ENCODE measurements at regions not wholly inside any gene's neighbourhood (a gene's known extent, or its start where the extent isn't known, plus 50 kb on each side); places are given as distances from the start of the nearest gene placed in this dataset.

DNA sequence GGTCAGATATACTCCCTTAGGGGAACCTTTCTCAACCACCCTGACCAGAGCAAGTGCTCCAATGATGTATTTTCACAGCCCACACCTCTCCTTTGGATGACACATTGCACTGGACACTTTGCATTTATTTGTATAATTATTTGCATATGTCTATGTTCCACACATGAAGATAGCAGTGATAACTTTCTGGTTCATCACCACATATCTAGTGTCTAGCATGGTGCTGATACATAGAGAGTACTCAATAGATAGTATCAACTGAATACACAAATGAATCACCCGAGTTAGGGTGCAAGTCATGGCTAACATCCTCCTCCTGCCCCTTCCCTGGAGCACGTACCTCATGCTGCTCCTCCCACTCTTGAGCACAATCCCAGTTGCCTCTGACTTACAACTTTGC, 617.6 kb downstream of the EBF1 start:
- no peak for DNase-seq (ENCODE audit: low read depth)

DNA sequence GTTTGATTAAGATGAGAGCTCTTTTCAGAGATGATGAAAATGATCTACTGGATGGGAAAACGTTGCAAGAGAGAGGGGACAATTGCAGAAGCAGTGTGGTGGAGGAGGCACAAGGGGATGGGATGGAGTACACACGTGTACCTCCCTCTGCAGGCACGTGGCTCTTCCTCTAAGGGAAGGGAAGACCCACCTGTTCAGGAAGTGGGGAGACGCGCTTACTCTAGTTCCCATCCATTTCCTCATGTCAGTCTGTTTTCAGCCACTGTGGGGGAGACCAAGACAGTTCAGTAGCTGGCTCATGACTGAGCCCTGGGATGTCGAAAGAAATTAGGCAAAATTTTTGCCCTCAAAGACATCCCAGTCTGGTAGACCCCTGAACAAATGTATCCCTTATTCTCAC, 619.2 kb upstream of the CLINT1 start:
- no peak for DNase-seq (ENCODE audit: low read depth)

- DNase-seq (ENCODE audit: low read depth): no peak
These were observed 618.3 kb upstream of the CLINT1 start for GRCh38 chr5:158477214-158477613.

- DNase-seq (ENCODE audit: low read depth): no peak
These were observed 614.2 kb upstream of the CLINT1 start for GRCh38 chr5:158473016-158473635.

- no peak for DNase-seq (ENCODE audit: low read depth)
These were observed 612.6 kb upstream of the CLINT1 start for GRCh38 chr5:158471535-158471924.

- DNase-seq (ENCODE audit: low read depth): no peak
These were observed 612.0 kb upstream of the CLINT1 start for GRCh38 chr5:158470764-158471534.

- no peak for DNase-seq (ENCODE audit: low read depth)
These were observed 609.5 kb upstream of the CLINT1 start for GRCh38 chr5:158468444-158468843.

DNA sequence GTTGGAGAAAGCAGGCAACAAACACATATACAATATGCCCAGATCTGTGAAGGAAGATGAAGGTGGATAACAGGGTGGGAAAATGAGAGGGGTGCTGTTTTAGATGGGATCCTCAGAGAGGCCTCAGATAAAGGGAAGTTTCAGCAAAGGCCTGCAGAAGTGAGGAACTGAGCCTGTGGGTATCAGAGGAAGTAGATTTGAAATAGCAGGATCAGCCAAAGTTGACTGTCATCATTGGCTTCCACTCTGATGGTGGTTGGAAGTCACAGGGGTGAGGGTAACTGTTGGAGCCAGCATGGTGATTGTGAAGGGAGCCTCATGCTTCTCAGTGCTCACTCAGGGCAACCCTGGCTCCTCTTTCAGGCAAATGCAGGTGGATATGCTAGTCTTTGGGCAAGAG, 607.2 kb upstream of the CLINT1 start:
- DNase-seq (ENCODE audit: low read depth): no peak

GRCh38 chr5:158465086-158465972, 606.4 kb upstream of the CLINT1 start:
- DNase-seq (ENCODE audit: low read depth): no peak

DNA sequence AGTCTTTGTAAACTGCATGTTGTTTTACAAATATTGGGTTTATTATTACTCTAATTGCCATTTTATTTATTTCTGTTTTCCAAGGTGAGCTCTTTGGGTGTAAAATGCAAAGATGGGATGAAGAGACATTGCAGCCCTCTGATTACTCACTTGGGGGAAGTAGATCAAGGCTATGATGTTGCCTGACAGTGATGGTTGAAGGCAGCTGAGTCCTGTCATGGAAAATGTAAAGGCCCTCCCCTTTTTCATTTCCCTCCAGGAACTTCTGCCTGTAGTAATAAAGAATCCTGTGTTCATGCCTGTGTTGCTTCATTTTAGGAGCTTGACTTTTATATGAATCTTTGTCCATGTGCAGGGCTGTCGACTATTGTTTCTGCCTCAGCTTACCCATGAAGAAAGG, 605.4 kb upstream of the CLINT1 start:
- DNase-seq (ENCODE audit: low read depth): no peak

GRCh38 chr5:158463938-158464337, 605.0 kb upstream of the CLINT1 start:
- no peak for DNase-seq (ENCODE audit: low read depth)

GRCh38 chr5:158463188-158463587, 604.2 kb upstream of the CLINT1 start:
- peak; percentile 32 for DNase-seq (ENCODE audit: low read depth)

DNA sequence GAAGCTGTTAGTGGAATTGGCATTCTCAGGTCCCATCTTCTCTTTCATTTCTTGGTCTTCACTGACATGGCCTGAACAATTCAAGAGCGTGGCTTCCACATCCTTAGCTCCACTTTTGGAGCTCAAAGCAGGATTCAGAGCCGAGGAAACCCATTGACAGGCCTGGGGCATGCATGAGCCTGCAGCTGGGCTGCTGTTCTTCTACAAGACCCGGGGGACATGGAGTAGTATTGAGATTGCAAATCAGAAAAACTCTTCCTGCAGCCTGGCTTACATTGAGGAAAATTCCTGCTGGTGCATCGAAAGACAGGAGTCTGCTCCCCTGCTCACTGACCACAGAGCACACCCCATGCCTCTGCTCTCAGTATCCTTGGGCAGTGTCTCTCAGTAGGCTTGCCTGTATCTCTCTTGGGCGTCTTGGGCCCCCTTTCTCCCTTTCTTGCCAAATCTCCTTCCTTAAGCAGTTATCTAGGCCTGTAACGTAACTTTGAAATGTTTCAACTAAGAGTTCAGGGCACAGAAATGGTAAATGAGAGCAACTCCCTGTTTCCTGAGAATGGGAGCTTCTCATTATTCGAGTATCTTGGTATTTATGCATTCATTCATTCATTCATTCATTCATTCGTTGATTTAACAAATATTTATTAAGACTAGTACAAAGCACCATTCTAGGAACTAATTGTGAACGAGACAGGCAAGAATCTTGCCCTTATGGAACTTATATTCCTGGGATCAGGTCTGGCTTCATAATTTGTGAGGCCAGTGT, 603.6 kb upstream of the CLINT1 start:
- no peak for DNase-seq (ENCODE audit: low read depth)

DNA sequence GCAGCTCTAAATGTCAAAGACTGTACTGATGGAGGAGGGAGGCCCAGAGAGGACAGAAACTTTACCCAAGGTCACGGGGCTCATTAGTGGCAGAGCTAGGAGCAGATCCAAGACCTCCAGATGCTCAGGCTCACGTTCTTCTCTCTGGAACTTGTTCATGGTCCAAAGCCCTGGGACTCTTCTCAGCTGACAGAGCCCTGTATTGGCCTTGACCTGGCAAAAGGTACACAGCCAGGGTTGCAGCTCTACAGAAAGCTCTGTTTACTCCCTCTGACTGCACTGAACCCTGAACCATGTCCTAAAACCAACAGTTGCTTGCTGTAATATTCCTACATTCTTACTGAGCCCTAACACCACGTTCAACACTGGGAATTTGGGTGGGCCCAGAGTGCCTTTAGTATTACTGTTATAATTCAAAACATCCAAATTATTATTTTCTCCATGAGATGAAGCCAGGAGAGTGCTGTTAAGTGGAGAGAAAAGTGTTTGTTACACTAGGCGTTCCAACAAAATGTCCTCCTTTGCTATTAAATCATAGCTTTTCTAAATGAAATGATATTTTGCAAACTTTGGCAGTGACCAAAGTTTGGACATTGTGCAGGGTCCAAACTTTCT, 602.4 kb upstream of the CLINT1 start:
- no peak for DNase-seq (ENCODE audit: low read depth)

DNA sequence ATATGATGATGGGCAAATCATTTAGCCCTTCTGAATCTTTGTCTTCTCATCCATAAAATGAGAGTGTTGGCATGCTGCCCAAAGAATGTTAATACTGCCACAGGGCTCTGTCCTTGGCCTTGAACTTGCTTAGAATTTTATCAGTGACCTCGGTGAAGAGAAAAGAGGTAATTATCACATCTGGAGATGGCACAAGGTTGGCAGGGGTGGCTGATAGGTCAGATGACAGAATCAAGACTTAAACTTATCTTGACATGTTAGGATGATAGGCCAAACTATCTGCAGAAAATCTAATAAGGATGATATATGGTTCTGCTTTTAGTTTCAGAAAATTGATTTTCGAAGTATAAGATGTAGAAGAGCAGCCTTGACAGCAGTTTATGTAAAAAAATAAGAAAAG, 599.1 kb upstream of the CLINT1 start:
- DNase-seq (ENCODE audit: low read depth): no peak

DNA sequence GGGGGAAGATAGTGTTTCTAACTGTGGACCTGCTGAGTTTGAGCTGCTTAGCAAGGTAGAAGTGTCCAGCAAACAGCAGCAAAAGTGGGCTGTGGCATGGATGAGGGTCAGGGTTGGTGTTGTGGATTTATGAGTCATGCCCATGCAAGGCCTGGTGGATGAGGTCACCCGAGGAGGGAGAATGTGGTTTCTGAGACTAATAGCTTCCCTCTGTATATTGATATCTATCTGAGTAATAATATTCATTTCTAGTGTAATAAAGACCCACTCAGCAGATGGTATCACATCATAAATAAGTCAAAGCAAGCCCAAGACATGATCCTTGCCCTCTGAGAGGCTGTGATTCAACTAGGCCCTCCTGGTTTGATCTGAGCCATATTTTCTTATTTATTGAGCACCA, 597.8 kb upstream of the CLINT1 start:
- DNase-seq (ENCODE audit: low read depth): peak; percentile 95

GRCh38 chr5:158456241-158456640, 597.3 kb upstream of the CLINT1 start:
- DNase-seq (ENCODE audit: low read depth): no peak

DNA sequence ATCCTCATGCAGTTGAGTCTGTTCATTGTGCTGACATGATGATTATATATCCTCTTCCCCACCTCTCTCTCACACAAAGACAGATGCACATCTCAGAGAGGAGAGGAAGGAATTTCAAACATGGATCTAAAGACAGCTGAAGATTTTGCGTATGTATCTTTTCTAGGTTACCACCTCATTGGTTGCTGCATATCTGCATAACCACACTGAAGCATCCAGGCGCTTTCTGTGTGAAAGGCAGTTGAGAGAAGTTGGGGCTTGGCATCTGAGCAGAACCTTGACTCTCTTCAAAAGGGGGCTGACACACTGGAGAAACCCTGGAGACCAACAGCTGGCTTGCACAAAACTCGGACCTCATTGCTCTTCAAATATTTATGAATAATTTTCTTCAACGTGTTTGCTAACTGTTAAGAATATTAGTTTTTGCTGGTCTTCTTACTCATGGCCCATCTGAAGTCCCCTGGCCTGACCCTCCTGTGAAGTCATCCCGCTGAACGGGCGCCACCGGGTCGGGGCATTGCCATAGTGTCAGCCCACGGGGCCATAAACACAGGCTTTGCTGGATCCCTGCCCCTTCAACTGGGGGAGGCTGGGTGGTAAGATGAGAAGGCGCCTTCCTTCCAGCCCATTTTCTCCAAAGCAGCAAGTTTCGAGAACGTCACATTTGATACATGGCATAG, 593.2 kb upstream of the CLINT1 start:
- DNase-seq (ENCODE audit: low read depth): no peak

DNA sequence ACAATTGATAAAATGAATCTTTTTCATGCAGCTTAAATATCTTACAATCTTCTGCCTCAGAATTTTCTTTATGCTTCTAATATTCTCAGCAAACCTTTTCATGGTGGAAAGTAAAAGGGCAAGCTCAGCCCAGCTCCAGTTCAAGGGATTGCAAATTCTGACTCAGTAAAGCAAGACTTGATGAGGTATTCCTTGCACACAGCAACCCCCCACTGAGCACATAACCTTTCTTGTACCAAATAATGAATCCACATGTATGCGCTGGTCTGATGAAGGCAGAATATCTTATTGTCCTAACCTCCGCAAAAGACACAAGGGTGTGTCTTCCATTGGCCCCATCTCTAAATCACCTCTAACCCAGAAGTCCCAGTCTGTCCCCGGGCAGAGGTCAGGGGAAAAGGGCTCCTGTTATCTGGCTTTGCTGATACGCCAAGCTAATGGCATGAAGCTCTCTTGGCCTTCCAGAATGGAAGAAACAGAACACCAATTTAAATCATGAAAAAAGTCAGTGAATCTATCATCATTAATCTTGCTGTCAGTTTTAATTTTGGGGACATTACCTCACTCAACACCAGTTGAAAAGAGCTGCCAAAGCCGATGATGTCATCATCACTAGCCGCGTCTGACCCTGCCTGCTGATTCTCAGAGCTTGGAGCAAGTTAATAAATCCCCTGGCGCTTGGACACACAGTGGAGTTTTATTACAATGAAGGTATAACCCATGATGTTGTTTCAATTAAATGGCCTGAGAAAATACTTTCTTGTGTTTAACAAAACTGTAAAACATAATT, 592.5 kb upstream of the CLINT1 start:
- DNase-seq (ENCODE audit: low read depth): no peak

DNA sequence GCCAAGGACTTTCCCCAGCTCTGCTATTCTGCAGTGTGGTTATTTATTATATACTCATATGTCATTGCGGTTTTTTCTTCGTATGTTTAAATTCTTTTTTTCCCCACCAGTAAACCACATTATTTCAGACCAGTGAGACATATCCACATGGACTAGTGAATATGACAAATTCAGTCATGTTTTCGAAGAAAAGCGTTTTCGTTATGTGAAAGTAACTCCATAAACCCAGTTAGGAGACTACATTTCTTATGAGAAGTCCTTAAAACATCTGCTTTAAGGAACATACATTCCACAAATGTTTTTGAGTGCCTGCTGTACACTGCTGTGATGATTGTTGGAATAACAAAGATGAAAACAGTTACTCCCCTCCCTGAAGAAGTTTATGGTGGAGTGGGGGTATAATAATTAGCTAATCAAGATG, 591.8 kb upstream of the CLINT1 start:
- DNase-seq (ENCODE audit: low read depth): peak; percentile 15
